Activated CD8-positive, alpha-beta T cell treated with anti-CD3 and anti-CD28 coated beads for 36 hours (primary cell): ENCODE measurements at regions not wholly inside any gene's neighbourhood (a gene's known extent, or its start where the extent isn't known, plus 50 kb on each side); places are given as distances from the start of the nearest gene placed in this dataset.

ENCODE experiments used
- ATAC-seq: fragments of 200-7000 bp; cut with Tn5 transposase; one replicate; pipeline ENCODE4 v1.10.0; 2021; ENCODE audit warnings: mild to moderate bottlenecking, moderate library complexity
- CTCF ChIA-PET: fragments of 350-600 bp; sonication (Branson Sonifier 250); formaldehyde crosslinking; loops from one replicate; lab custom pipeline; 2021; ENCODE audit warnings: antibody characterized with exemption; lab: Charles Lee
- POLR2A ChIA-PET: fragments of 350-600 bp; sonication (Branson Sonifier 250); formaldehyde crosslinking; loops from one replicate; lab custom pipeline; 2021; ENCODE audit warnings: antibody characterized with exemption; lab: Charles Lee
- DNase-seq: peaks from one replicate; pipeline ENCODE4 v3.0.0-alpha.2; 2020
- H3K27ac Mint-ChIP-seq: one replicate; pipeline ENCODE4 v1.8.0; 2021; ENCODE audit warnings: mild to moderate bottlenecking, mixed read lengths
- H3K27me3 Mint-ChIP-seq: one replicate; pipeline ENCODE4 v1.8.0; 2021; ENCODE audit warnings: mixed read lengths
- H3K36me3 Mint-ChIP-seq: one replicate; pipeline ENCODE4 v1.8.0; 2021; ENCODE audit warnings: low read depth, mixed read lengths
- H3K4me1 Mint-ChIP-seq: one replicate; pipeline ENCODE4 v1.8.0; 2021; ENCODE audit warnings: low read depth, mixed read lengths
- H3K4me3 Mint-ChIP-seq: one replicate; pipeline ENCODE4 v1.8.0; 2021; ENCODE audit warnings: mild to moderate bottlenecking, moderate library complexity, mixed read lengths
- H3K9me3 Mint-ChIP-seq: one replicate; pipeline ENCODE4 v1.8.0; 2021; ENCODE audit warnings: mixed read lengths
- intact Hi-C: fragments of 100-400 bp; cut with micrococcal nuclease; formaldehyde crosslinking; loops from one replicate; pipeline ENCODE4 v1.10.0; 2022
- TF ChIP-seq, protein P1 (sequence below): fragments of 200-600 bp; IDR thresholded peaks from one replicate; pipeline ENCODE4 v1.8.0; 2022; ENCODE audit warnings: antibody characterized with exemption, mild to moderate bottlenecking

- no peaks in the 10 kb centered on the region for H3K4me1 Mint-ChIP-seq
- DNase-seq, result no peak
- peaks cover 8% of the 10 kb centered on the region for H3K9me3 Mint-ChIP-seq
- H3K4me3 Mint-ChIP-seq, result no peak overlapping the region
- intact Hi-C loops, result no loop called here
- H3K27me3 Mint-ChIP-seq, result peaks cover 1% of the 10 kb centered on the region
- TF ChIP-seq, protein P1, sequence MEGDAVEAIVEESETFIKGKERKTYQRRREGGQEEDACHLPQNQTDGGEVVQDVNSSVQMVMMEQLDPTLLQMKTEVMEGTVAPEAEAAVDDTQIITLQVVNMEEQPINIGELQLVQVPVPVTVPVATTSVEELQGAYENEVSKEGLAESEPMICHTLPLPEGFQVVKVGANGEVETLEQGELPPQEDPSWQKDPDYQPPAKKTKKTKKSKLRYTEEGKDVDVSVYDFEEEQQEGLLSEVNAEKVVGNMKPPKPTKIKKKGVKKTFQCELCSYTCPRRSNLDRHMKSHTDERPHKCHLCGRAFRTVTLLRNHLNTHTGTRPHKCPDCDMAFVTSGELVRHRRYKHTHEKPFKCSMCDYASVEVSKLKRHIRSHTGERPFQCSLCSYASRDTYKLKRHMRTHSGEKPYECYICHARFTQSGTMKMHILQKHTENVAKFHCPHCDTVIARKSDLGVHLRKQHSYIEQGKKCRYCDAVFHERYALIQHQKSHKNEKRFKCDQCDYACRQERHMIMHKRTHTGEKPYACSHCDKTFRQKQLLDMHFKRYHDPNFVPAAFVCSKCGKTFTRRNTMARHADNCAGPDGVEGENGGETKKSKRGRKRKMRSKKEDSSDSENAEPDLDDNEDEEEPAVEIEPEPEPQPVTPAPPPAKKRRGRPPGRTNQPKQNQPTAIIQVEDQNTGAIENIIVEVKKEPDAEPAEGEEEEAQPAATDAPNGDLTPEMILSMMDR, result no peak
- H3K36me3 Mint-ChIP-seq, result no peaks in the 10 kb centered on the region
- ChIA-PET CTCF (no interaction called here), POLR2A (no interaction called here)
- no peak for ATAC-seq
- no peak overlapping the region for H3K27ac Mint-ChIP-seq
Observed at GRCh38 chr2:23096906-23097602, 287.9 kb upstream of the KLHL29 start.

DNA sequence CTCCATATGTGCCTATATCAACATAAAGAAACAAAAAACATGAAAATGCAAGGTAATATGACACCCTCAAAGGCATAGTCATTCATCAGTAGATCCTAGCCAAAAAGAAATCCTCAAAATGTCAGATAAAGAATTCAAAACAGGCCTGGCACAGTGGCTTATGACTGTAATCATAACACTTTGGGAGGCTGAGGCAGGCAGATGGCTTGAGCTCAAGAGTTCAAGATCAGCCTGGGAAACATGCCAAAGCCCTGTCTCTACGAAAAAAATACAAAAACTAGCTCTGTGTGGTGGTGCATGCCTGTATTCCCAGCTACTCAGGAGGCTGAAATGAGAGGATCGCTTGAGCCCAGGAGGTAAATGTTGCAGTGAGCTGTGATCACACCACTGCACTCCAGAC, 284.6 kb upstream of the KLHL29 start:
- no peak overlapping the region for H3K27ac Mint-ChIP-seq

DNA sequence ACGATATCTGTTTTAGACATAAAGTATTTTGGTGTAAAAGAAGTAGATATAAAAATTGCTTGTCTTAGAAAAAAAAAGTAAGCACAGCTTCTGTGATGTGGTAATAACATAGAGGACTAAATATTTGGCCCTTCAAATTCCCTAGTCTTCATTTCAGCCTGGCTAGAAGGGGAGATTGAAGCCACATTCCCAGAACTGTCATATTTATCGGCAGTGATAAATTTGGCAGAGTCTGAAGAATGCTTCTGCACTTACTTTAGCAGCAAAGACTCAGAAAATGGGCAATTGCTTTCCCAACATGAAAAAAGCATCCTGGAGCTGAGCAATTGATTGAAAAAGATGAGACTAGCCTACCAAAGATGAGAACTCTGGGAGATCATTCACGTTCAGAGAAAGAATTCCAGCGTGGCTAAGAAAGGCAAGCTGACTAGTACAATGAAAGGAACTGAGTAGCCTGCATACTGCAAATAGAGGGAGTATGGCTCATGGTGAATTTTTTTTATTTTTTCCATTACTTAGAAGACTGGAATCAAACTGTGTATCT, 278.7 kb upstream of the KLHL29 start:
- ChIA-PET POLR2A (no interaction called here), CTCF (no interaction called here)
- TF ChIP-seq, protein P1, result no peak
- intact Hi-C loops, result no loop called here
- no peak for ATAC-seq
- H3K4me3 Mint-ChIP-seq, result no peak overlapping the region
- peaks cover 2% of the 10 kb centered on the region for H3K27me3 Mint-ChIP-seq
- no peak for DNase-seq
- H3K36me3 Mint-ChIP-seq, result no peaks in the 10 kb centered on the region
- peaks cover 7% of the 10 kb centered on the region for H3K9me3 Mint-ChIP-seq
- H3K4me1 Mint-ChIP-seq, result no peaks in the 10 kb centered on the region
- H3K27ac Mint-ChIP-seq, result no peak overlapping the region

More for the DNA sequence above, 284.6 kb upstream of the KLHL29 start:
- DNase-seq, result no peak
- intact Hi-C loops, result no loop called here
- H3K36me3 Mint-ChIP-seq, result no peaks in the 10 kb centered on the region
- TF ChIP-seq, protein P1, result no peak
- no peak for ATAC-seq
- CTCF ChIA-PET, result no interaction called here
- POLR2A ChIA-PET, result no interaction called here
- no peaks in the 10 kb centered on the region for H3K27me3 Mint-ChIP-seq
- peaks cover 8% of the 10 kb centered on the region for H3K9me3 Mint-ChIP-seq
- no peak overlapping the region for H3K4me3 Mint-ChIP-seq
- H3K4me1 Mint-ChIP-seq, result no peaks in the 10 kb centered on the region

DNA sequence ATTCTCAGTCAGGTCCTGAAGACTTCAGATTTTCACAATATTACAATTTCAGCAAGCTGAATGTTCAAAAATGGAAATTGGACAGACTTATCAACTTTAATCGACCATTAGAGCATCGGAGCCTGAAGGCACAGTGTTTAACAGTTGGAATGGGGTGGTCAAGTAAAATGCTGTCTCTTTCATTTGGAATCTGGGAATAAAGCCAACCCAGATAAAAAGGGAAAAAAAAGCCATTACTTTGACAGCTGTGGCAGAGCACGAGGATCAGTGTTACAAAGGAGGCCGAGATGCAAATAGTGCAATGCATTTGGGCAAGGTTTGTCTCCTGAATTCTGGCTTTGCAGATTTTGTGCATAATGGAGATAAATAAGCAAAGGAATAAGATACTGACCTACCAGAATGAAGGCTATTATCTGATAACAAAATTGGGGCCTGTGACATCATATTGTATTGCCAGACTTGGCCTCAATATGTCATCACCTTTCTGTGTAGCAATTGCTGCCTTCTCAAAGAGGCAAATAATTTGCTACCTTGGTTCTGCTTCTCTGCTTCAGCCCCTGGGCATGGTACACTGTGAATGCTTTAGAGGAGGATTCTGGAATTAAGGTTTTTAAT, 277.5 kb upstream of the KLHL29 start:
- peaks cover 4% of the 10 kb centered on the region for H3K9me3 Mint-ChIP-seq
- no peak overlapping the region for H3K4me3 Mint-ChIP-seq
- intact Hi-C loops, result no loop called here
- H3K27ac Mint-ChIP-seq, result no peak overlapping the region
- ChIA-PET POLR2A (interaction anchor here (0.6 kb wide), 1 partner anchor 1946 kb away, joined by 4 read pairs; no protein-coding TSS in a partner anchor), CTCF (no interaction called here)
- H3K4me1 Mint-ChIP-seq, result no peaks in the 10 kb centered on the region
- peaks cover 2% of the 10 kb centered on the region for H3K27me3 Mint-ChIP-seq
- DNase-seq (no peak), ATAC-seq (no peak)
- TF ChIP-seq, protein P1, result no peak
- H3K36me3 Mint-ChIP-seq, result no peaks in the 10 kb centered on the region

DNA sequence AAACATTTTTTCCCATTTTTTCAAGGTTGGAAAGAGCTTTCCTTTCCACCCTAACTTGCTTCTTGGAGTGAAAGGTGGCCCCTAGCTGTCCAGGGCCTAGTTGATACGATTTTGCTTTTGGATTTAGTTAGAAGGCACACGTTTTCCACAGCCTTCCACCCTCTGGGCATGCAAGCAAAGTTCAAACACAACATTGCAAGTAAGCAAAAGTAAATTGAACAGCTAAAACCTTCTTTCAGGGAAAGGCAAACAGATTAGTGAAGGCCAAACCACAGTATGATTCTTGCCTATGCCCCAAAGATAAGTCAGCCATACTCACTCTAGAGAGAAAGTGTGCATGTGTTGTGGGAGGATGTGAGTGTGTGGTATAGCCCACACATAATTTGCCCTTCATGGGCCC, 273.7 kb upstream of the KLHL29 start:
- no peak overlapping the region for H3K27ac Mint-ChIP-seq
- no peaks in the 10 kb centered on the region for H3K36me3 Mint-ChIP-seq
- ChIA-PET POLR2A (no interaction called here), CTCF (no interaction called here)
- DNase-seq (no peak), ATAC-seq (no peak)
- intact Hi-C loops, result no loop called here
- H3K4me3 Mint-ChIP-seq, result no peak overlapping the region
- H3K27me3 Mint-ChIP-seq, result peaks cover 2% of the 10 kb centered on the region
- H3K4me1 Mint-ChIP-seq, result no peaks in the 10 kb centered on the region
- TF ChIP-seq, protein P1, result no peak
- peaks cover 4% of the 10 kb centered on the region for H3K9me3 Mint-ChIP-seq
